Psoas muscle (tissue), 7 donors: ENCODE measurements at regions not wholly inside any gene's neighbourhood (a gene's known extent, or its start where the extent isn't known, plus 50 kb on each side); places are given as distances from the start of the nearest gene placed in this dataset.

ENCODE experiments used
- ATAC-seq, 4 donors: fragments of 200-7000 bp; cut with Tn5 transposase; one replicate each; pipeline ENCODE4 v1.9.1; 2020; ENCODE audit warnings: moderate library complexity in 3 of 4, mild to moderate bottlenecking in 2 of 4
- DNase-seq, 2 donors: peaks; one replicate each; pipeline ENCODE4 v3.0.0-alpha.2; 2020
- H3K27ac ChIP-seq: fragments of 200-600 bp; one replicate; pipeline ENCODE4 v1.8.0; 2022
- H3K27me3 ChIP-seq, 3 donors: fragments of 200-600 bp in 1 of 3; one replicate each; pipeline versions ENCODE4 v1.6.1 to v1.8.0; 2013 to 2022; ENCODE audit warnings: low read length in 2 of 3, mild to moderate bottlenecking in 2 of 3, moderate library complexity in 1 of 3; ENCODE audit not compliant: insufficient read depth in 3 of 3
- H3K36me3 ChIP-seq, 2 donors: fragments of 200-600 bp in 1 of 2; one replicate each; pipeline versions ENCODE4 v1.6.1 to v1.8.0; 2013 to 2022; ENCODE audit warnings: low read depth in 1 of 2, mild to moderate bottlenecking in 1 of 2, moderate library complexity in 1 of 2; ENCODE audit not compliant: insufficient read depth in 1 of 2
- H3K4me1 ChIP-seq: fragments of 200-600 bp; one replicate; pipeline ENCODE4 v1.8.0; 2022
- H3K4me3 ChIP-seq: fragments of 200-600 bp; one replicate; pipeline ENCODE4 v1.8.0; 2022; ENCODE audit warnings: mild to moderate bottlenecking
- H3K9me3 ChIP-seq: fragments of 200-600 bp; one replicate; pipeline ENCODE4 v1.8.0; 2022
- WGBS, 3 donors: extraction: QIAGEN DNeasy Blood & Tissue Kit; methylation state at CpG; one replicate each; pipeline versions ENCODE4 v1.1.6 to v1.1.7; 2013; 5-methylcytosine and 5-hydroxymethylcytosine counted together
- intact Hi-C, 2 donors: fragments of 100-400 bp; cut with DNase I; formaldehyde crosslinking; loops; one replicate each; pipeline versions ENCODE4 v1.11.0 to v1.14.2; 2022
- TF ChIP-seq, protein P1 (sequence below): fragments of 200-600 bp; IDR thresholded peaks from one replicate; pipeline ENCODE4 v1.8.0; 2022; ENCODE audit warnings: antibody characterized with exemption
- donor health status: healthy with polysubstance abuse.
- donor health status: DM: no; HTN: no; CAD: no; lungs with moderate emphysema.
- donor health status: Bipolar disorder and iron deficiency.
- donor health status: healthy.
- donor health status: DM: yes; HTN: yes; CAD: no.
- donor health status: DM: no; HTN: no; CAD: no.
- donor health status: DM: yes; HTN: yes; CAD: no.

DNA sequence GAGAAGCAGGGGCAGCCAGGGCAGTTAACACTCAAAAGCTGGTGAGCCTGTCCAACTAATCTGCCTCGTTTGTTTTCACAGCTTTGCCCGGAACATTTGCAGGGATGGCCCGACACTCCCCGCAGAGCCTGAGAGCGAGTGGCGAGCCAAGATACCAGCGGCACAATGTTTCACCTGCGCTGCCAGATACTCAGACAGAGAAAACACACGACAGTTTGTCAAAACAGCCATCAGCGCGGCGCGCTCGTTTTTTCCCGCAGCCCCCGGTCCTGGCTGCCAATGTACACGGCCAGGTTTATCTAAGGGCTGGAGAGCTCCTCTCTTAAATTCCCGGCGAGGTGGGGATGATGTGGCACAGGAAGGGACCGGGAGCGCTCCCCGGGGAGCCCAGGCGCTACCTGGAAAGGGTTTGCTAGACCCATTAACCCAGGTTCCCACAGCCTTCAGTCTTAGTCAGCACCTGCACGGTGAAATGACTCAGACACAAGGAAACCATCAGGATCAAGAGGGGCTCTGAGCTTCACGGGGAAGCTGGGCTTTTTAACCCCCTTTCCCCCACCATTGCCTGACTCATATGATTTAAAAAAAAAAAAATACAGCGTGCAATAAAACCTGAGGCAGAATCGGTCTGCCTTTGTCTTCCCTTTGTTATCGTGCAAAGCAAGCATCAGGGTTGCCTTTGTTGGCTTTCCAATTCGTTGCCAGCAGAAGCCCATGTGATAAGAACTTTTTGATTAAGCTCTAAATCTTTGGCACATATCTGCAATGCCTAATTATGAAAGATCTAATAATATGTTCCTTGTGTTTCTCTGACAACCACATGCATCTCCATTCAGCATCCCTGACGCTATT, 186.2 kb downstream of the EFNB2 start:
- Histone ChIP-seq H3K4me3 (peak overlapping the region; percentile 41), H3K4me1 (no peaks in the 10 kb centered on the region), H3K27me3 (peaks cover 2 to 21% (median 2%) of the 10 kb centered on the region in 3 donors), H3K36me3 (no peaks in the 10 kb centered on the region), H3K27ac (no peak overlapping the region), H3K9me3 (no peaks in the 10 kb centered on the region)
- intact Hi-C loops, result no loop called here
- TF ChIP-seq, protein P1, sequence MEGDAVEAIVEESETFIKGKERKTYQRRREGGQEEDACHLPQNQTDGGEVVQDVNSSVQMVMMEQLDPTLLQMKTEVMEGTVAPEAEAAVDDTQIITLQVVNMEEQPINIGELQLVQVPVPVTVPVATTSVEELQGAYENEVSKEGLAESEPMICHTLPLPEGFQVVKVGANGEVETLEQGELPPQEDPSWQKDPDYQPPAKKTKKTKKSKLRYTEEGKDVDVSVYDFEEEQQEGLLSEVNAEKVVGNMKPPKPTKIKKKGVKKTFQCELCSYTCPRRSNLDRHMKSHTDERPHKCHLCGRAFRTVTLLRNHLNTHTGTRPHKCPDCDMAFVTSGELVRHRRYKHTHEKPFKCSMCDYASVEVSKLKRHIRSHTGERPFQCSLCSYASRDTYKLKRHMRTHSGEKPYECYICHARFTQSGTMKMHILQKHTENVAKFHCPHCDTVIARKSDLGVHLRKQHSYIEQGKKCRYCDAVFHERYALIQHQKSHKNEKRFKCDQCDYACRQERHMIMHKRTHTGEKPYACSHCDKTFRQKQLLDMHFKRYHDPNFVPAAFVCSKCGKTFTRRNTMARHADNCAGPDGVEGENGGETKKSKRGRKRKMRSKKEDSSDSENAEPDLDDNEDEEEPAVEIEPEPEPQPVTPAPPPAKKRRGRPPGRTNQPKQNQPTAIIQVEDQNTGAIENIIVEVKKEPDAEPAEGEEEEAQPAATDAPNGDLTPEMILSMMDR, result no peak
- ATAC-seq (no peak), DNase-seq (no peak)
- 9 to 11% (median 9%) methylated on average over 30 of the region's 30 CpGs for WGBS, 3 donors

DNA sequence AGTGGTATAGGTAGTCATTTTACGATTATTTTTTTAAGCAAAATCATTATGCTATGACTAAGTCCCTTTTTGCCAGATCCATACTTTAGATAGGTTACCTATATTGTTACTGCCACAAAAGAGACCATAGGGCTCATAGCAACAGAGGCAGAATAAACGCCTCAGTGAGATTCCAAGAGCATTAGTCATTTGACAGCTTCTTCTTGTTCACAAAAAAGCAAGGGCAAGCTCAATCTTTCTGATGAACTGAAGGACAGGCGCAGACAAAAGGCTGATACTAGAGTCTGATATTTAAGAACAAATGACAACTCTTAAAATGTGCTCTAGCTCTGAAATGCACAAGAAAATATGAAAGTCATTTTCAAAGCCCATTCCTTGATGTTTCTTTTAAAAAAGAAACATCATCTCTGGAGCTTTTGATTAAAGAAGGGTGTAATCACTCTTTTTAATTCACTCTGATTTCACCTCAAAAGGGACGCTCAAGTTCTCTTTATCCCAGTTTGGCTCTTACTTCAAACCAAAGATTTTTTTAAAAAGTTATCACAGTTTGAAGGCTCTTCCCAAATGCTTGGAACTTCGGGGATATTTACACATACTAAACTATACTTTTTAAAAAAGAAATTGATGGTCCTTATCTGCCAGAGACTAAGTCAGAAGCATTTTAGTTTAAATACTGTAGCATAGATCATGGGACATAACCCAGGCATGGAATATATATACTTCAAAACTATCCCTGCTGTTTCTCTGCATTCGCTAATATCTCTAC, 187.2 kb downstream of the EFNB2 start:
- no peak overlapping the region for H3K27ac ChIP-seq
- peaks cover 2 to 21% (median 2%) of the 10 kb centered on the region in 3 donors for H3K27me3 ChIP-seq
- no peak for ATAC-seq
- 84 to 86% (median 86%) methylated on average over 6 of the region's 6 CpGs for WGBS, 3 donors
- intact Hi-C loops, result no loop called here
- no peak for DNase-seq
- H3K4me1 ChIP-seq, result no peaks in the 10 kb centered on the region
- TF ChIP-seq, protein P1, result no peak
- H3K36me3 ChIP-seq, result no peaks in the 10 kb centered on the region
- H3K4me3 ChIP-seq, result no peak overlapping the region
- no peaks in the 10 kb centered on the region for H3K9me3 ChIP-seq

DNA sequence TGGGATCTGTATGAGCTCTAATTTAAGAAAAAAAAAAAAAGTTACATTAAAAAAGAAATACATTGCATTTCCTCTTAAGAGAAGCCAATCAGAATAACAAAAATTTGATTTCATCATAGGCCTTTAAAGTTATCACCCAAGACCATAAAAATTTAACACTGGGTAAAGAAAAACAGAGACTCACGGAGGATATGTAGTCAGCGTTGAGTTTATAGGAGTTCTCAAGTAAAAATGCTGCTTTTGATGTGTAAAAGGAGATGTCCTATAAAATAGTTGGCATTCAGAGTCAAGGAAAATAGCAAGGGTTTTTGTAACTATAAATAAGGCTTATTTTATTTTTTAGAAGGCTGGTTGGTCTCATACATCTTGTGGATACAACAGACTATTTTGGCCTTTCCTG, 191.1 kb downstream of the EFNB2 start:
- WGBS, 3 donors, result 94 to 97% (median 96%) methylated on average over 2 of the region's 2 CpGs
- intact Hi-C loops, result no loop called here
- ATAC-seq, result no peak

DNA sequence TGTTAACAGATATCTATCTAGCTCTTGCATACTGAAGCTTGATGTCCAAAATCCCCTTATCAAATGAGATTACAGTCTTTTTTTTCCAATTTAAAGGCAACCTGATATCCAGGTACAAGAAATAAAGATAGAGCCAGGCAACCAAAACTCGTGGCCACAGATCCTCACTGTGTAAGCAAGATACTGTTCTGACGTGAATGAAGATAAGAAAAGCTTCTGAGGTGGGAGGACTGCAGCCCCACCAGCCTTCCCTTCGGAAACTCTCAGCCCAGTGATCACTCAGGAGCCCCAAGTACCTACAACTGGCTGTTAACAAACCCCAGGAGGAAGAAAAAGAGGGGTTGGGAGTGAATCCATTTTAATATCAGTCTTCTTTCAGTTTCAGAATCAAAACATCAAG, 191.6 kb downstream of the EFNB2 start:
- no peaks in the 10 kb centered on the region for H3K4me1 ChIP-seq
- TF ChIP-seq, protein P1, result no peak
- no peak overlapping the region for H3K27ac ChIP-seq
- intact Hi-C loops, result no loop called here
- no peaks in the 10 kb centered on the region for H3K9me3 ChIP-seq
- H3K36me3 ChIP-seq, result no peaks in the 10 kb centered on the region
- no peak for DNase-seq
- peaks cover 0 to 5% (median 0%) of the 10 kb centered on the region in 3 donors for H3K27me3 ChIP-seq
- no peak for ATAC-seq
- WGBS, 3 donors, result 49 to 67% (median 59%) methylated on average over 3 of the region's 3 CpGs
- H3K4me3 ChIP-seq, result no peak overlapping the region

More for the DNA sequence above, 191.1 kb downstream of the EFNB2 start:
- H3K9me3 ChIP-seq, result no peaks in the 10 kb centered on the region
- no peaks in the 10 kb centered on the region for H3K4me1 ChIP-seq
- H3K4me3 ChIP-seq, result no peak overlapping the region
- H3K27me3 ChIP-seq, result peaks cover 0 to 6% (median 0%) of the 10 kb centered on the region in 3 donors
- no peaks in the 10 kb centered on the region for H3K36me3 ChIP-seq
- no peak overlapping the region for H3K27ac ChIP-seq
- no peak for DNase-seq
- TF ChIP-seq, protein P1, result no peak
